Lung (tissue), 11 donors: ENCODE measurements at regions not wholly inside any gene's neighbourhood (a gene's known extent, or its start where the extent isn't known, plus 50 kb on each side); places are given as distances from the start of the nearest gene placed in this dataset.
A peak's percentile ranks its signal among the peaks of the same experiment; 100 is the strongest.

ENCODE experiments used
- ATAC-seq: fragments of 200-7000 bp; cut with Tn5 transposase; one replicate; pipeline ENCODE4 v1.9.1; 2020; ENCODE audit warnings: moderate number of reproducible peaks; ENCODE audit not compliant: insufficient read depth, low FRiP score
- DNase-seq, 3 donors: peaks; one replicate each; pipeline ENCODE4 v3.0.0-alpha.2; 2013 to 2017
- H3K27ac ChIP-seq, 2 donors: one replicate each; pipeline ENCODE4 v1.5.1; 2013; ENCODE audit warnings: mild to moderate bottlenecking in 2 of 2, moderate library complexity in 2 of 2, control low read depth in 1 of 2, inconsistent platforms in 1 of 2, low read depth in 1 of 2, low read length in 1 of 2
- H3K27me3 ChIP-seq, 3 donors: one replicate each; pipeline ENCODE4 v1.5.1; 2013; ENCODE audit warnings: low read length in 2 of 3; ENCODE audit not compliant: control insufficient read depth in 3 of 3, insufficient read depth in 3 of 3
- H3K36me3 ChIP-seq, 4 donors: one replicate each; pipeline ENCODE4 v1.5.1; 2013; ENCODE audit warnings: low read length in 4 of 4, mild to moderate bottlenecking in 1 of 4, moderate library complexity in 1 of 4; ENCODE audit not compliant: control insufficient read depth in 4 of 4, insufficient read depth in 4 of 4
- H3K4me1 ChIP-seq, 5 donors: one replicate each; pipeline ENCODE4 v1.5.1; 2013; ENCODE audit warnings: low read length in 5 of 5, mild to moderate bottlenecking in 2 of 5, moderate library complexity in 1 of 5; ENCODE audit not compliant: control insufficient read depth in 5 of 5, insufficient read depth in 5 of 5
- H3K4me3 ChIP-seq: one replicate; pipeline ENCODE4 v1.5.1; 2013; ENCODE audit warnings: mild to moderate bottlenecking, control low read depth, moderate library complexity
- H3K9ac ChIP-seq, 2 donors: one replicate each; pipeline ENCODE4 v1.5.1; 2013; ENCODE audit warnings: low read length in 2 of 2, control low read depth in 1 of 2; ENCODE audit not compliant: insufficient read depth in 1 of 2
- H3K9me3 ChIP-seq, 4 donors: one replicate each; pipeline ENCODE4 v1.5.1; 2013; ENCODE audit warnings: low read length in 3 of 4, mild to moderate bottlenecking in 1 of 4, moderate library complexity in 1 of 4; ENCODE audit not compliant: control insufficient read depth in 4 of 4, insufficient read depth in 3 of 4
- CTCF ChIP-seq: IDR thresholded peaks from 2 replicates; pipeline ENCODE4 v1.5.1; 2012; ENCODE audit warnings: mild to moderate bottlenecking; ENCODE audit errors: control extremely low read depth, extremely low read depth
- WGBS, 2 donors: extraction: QIAGEN DNeasy Blood & Tissue Kit; methylation state at CpG; one replicate each; pipeline ENCODE4 v1.1.7; 2013; 5-methylcytosine and 5-hydroxymethylcytosine counted together
- donor health status: control.
- donor health status: control.
- donor health status: Bipolar disorder and iron deficiency.
- donor health status: healthy.
- donor health status: DM: yes; HTN: yes; CAD: no.

- Histone ChIP-seq H3K9ac (no peak overlapping the region), H3K27ac (no peak overlapping the region), H3K27me3 (no peaks in the 10 kb centered on the region), H3K4me1 (no peaks in the 10 kb centered on the region), H3K36me3 (no peaks in the 10 kb centered on the region), H3K4me3 (no peak overlapping the region), H3K9me3 (no peaks in the 10 kb centered on the region)
- DNase-seq (no peak), ATAC-seq (no peak)
- WGBS, 2 donors: 87 to 93% methylated on average over 2 of the region's 2 CpGs
- no peak for TF ChIP-seq CTCF
Measured at GRCh38 chr7:155981703-155982102, 169.4 kb upstream of the SHH start.

DNA sequence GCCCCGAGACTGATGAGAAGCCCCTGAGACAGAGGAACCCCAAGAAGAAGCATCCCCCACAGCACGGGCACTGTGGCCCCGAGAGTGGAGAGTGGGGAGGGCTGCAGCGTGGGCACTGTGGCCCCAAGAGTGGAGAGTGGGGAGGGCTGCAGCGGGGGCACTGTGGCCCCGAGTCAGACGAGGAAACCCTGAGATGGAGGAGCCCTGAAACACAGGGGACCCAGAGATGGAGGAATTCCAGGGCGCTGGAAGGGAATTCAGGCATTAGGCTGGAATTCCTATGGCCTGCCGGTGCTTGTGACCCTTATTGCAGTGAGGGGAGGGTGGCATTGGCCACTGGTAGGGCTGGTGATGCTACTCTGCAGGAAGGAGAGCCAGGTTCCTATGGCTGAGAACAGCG, 168.6 kb upstream of the SHH start:
- no peak for ATAC-seq

GRCh38 chr7:155979994-155980393, 167.7 kb upstream of the SHH start:
- no peak for DNase-seq
- Histone ChIP-seq H3K4me1 (no peaks in the 10 kb centered on the region), H3K9me3 (no peaks in the 10 kb centered on the region), H3K27me3 (peaks cover 0 to 2% (median 0%) of the 10 kb centered on the region in 3 donors), H3K27ac (no peak overlapping the region), H3K4me3 (no peak overlapping the region), H3K9ac (no peak overlapping the region), H3K36me3 (no peaks in the 10 kb centered on the region)
- WGBS, 2 donors: 82 to 84% methylated on average over 12 of the region's 12 CpGs
- no peak for ATAC-seq
- no peak for TF ChIP-seq CTCF

More for the DNA sequence above, 168.6 kb upstream of the SHH start:
- Histone ChIP-seq H3K27me3 (no peaks in the 10 kb centered on the region), H3K36me3 (no peaks in the 10 kb centered on the region), H3K9ac (no peak overlapping the region), H3K4me3 (no peak overlapping the region), H3K27ac (no peak overlapping the region), H3K9me3 (no peaks in the 10 kb centered on the region), H3K4me1 (no peaks in the 10 kb centered on the region)
- WGBS, 2 donors: 86 to 89% methylated on average over 10 of the region's 10 CpGs
- peak in 1 of 3 donors; percentile 5 for DNase-seq
- TF ChIP-seq CTCF: no peak

DNA sequence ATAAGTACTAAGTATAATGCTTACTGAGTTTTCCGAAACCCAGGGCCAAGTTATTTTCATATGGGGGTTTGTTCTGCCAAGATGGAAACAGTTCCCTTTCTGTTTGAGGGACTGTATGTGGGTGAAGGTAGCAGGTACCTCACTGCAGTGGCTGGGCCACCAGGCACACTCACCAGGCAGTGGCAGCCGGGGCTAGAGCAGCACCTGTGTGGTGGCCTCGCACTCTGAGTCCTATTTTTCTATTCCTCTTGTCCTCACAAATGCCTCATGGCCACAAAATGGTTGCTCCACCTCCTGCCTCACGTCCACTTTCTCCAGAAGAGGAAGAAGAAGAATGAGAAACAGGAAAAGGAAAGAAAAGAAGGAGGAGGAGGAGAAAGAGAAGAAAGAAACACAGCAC, 167.3 kb upstream of the SHH start:
- H3K4me3 ChIP-seq: no peak overlapping the region
- ATAC-seq: no peak
- H3K27me3 ChIP-seq: peaks cover 0 to 2% (median 0%) of the 10 kb centered on the region in 3 donors
- WGBS, 2 donors: 67 to 73% methylated on average over 4 of the region's 4 CpGs
- no peaks in the 10 kb centered on the region for H3K4me1 ChIP-seq
- no peaks in the 10 kb centered on the region for H3K36me3 ChIP-seq
- peak in 1 of 3 donors; percentile 5 for DNase-seq
- H3K27ac ChIP-seq: no peak overlapping the region
- H3K9ac ChIP-seq: no peak overlapping the region
- no peaks in the 10 kb centered on the region for H3K9me3 ChIP-seq
- TF ChIP-seq CTCF: no peak
